ENCODE measurements at regions not wholly inside any gene's neighbourhood (a gene's known extent, or its start where the extent isn't known, plus 50 kb on each side); places are given as distances from the start of the nearest gene placed in this dataset.

DNA sequence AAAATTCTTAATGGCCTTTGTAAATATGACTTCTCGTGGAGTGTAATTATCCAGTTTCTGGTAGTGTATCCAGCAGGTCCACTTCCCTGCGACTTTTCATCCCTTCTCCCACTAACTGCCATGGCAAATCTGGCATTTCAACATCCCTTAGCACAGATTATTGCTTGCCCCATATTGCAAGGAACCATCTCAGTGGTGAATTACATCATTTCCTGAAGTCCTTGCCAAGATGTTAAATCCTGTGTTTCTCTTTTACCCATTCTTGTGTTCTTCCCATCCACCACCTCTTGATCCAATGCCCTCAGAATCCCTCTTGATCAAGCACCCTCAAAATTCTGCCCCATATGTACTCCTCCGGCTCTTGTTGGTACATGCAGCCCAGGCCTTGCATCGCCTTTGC is 88.1 kb upstream of the ZNF81 start:
- TF ChIP-seq, protein P1, sequence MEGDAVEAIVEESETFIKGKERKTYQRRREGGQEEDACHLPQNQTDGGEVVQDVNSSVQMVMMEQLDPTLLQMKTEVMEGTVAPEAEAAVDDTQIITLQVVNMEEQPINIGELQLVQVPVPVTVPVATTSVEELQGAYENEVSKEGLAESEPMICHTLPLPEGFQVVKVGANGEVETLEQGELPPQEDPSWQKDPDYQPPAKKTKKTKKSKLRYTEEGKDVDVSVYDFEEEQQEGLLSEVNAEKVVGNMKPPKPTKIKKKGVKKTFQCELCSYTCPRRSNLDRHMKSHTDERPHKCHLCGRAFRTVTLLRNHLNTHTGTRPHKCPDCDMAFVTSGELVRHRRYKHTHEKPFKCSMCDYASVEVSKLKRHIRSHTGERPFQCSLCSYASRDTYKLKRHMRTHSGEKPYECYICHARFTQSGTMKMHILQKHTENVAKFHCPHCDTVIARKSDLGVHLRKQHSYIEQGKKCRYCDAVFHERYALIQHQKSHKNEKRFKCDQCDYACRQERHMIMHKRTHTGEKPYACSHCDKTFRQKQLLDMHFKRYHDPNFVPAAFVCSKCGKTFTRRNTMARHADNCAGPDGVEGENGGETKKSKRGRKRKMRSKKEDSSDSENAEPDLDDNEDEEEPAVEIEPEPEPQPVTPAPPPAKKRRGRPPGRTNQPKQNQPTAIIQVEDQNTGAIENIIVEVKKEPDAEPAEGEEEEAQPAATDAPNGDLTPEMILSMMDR (conservative IDR thresholded peaks at IDR 0.05 in 1 of 2, IDR thresholded peaks at IDR 0.05 in 1 of 2; ENCODE audit: low read depth in 1 of 2, low read length in 2 of 2): no peak
- TF ChIP-seq EZH2 (IDR thresholded peaks at IDR 0.05; ENCODE audit: low read length, missing control alignments): no peak
- H3K9me3 ChIP-seq (ENCODE audit: control insufficient read depth, insufficient read depth, low read depth, low read length): no peaks in the 10 kb centered on the region
- H3K4me2 ChIP-seq (ENCODE audit: extremely low read depth, insufficient read depth, low read length): no peak overlapping the region
- H4K20me1 ChIP-seq (ENCODE audit: control insufficient read depth, extremely low read depth, insufficient read depth, low read length): no peaks in the 10 kb centered on the region
- no peak overlapping the region for H3K9ac ChIP-seq (ENCODE audit: insufficient read depth, low read length)
- H2AFZ ChIP-seq (ENCODE audit: low read length): no peak overlapping the region
- DNase-seq (ENCODE audit: low read depth in 2 of 2): peak in 1 of 2 donors; percentile 18
- no peak overlapping the region for H3K27ac ChIP-seq (ENCODE audit: insufficient read depth, low read length)
- no peak overlapping the region for H3K4me3 ChIP-seq (replicated peaks in 1 of 4; ENCODE audit: control extremely low read depth in 1 of 4, insufficient read depth in 1 of 4, low read depth in 3 of 4, low read length in 4 of 4)
- H3K36me3 ChIP-seq (ENCODE audit: control insufficient read depth, insufficient read depth, low read length): no peaks in the 10 kb centered on the region
- peaks cover 2% of the 10 kb centered on the region for H3K27me3 ChIP-seq (ENCODE audit: control insufficient read depth, insufficient read depth, low read length)
- H3K79me2 ChIP-seq (ENCODE audit: control insufficient read depth, insufficient read depth, low read length): no peaks in the 10 kb centered on the region
- no peaks in the 10 kb centered on the region for H3K4me1 ChIP-seq (ENCODE audit: control insufficient read depth, extremely low read depth, insufficient read depth, low read length)

DNA sequence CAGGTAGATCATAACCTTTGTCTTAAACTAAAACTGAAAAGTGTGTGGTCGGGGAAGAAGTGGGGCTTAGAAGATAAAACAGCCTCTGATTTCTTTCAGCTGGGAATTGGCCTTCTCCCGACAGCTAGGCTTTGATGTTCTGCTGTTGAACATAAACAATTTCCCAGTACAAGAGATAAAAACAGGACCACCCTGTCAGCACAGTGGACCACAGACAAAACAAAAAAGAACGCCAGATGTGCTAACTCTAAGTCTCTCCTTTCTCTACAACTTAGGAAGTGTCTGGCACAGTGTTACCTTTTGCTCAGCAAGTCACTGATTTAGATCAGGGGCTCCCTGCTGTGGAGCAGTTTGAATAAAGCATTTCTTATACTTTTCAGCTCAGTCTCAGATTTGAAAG is 87.5 kb upstream of the UXT start:
- Histone ChIP-seq H2AFZ (ENCODE audit: low read length) (no peak overlapping the region), H4K20me1 (ENCODE audit: control insufficient read depth, extremely low read depth, insufficient read depth, low read length) (no peaks in the 10 kb centered on the region), H3K4me3 (replicated peaks in 1 of 4; ENCODE audit: control extremely low read depth in 1 of 4, insufficient read depth in 1 of 4, low read depth in 3 of 4, low read length in 4 of 4) (no peak overlapping the region), H3K4me2 (ENCODE audit: extremely low read depth, insufficient read depth, low read length) (no peak overlapping the region), H3K9me3 (ENCODE audit: control insufficient read depth, insufficient read depth, low read depth, low read length) (no peaks in the 10 kb centered on the region), H3K36me3 (ENCODE audit: control insufficient read depth, insufficient read depth, low read length) (no peaks in the 10 kb centered on the region), H3K27ac (ENCODE audit: insufficient read depth, low read length) (no peak overlapping the region), H3K27me3 (ENCODE audit: control insufficient read depth, insufficient read depth, low read length) (peaks cover 2% of the 10 kb centered on the region), H3K4me1 (ENCODE audit: control insufficient read depth, extremely low read depth, insufficient read depth, low read length) (no peaks in the 10 kb centered on the region), H3K9ac (ENCODE audit: insufficient read depth, low read length) (no peak overlapping the region), H3K79me2 (ENCODE audit: control insufficient read depth, insufficient read depth, low read length) (no peaks in the 10 kb centered on the region)
- TF ChIP-seq, protein P1 (conservative IDR thresholded peaks at IDR 0.05 in 1 of 2, IDR thresholded peaks at IDR 0.05 in 1 of 2; ENCODE audit: low read depth in 1 of 2, low read length in 2 of 2): no peak
- no peak for TF ChIP-seq EZH2 (IDR thresholded peaks at IDR 0.05; ENCODE audit: low read length, missing control alignments)
- DNase-seq (ENCODE audit: low read depth in 2 of 2): peak in 1 of 2 donors; percentile 9

- no peak for TF ChIP-seq EZH2 (IDR thresholded peaks at IDR 0.05; ENCODE audit: low read length, missing control alignments)
- TF ChIP-seq, protein P1 (conservative IDR thresholded peaks at IDR 0.05 in 1 of 2, IDR thresholded peaks at IDR 0.05 in 1 of 2; ENCODE audit: low read depth in 1 of 2, low read length in 2 of 2): no peak
- Histone ChIP-seq H3K27me3 (ENCODE audit: control insufficient read depth, insufficient read depth, low read length) (peaks cover 2% of the 10 kb centered on the region), H3K9me3 (ENCODE audit: control insufficient read depth, insufficient read depth, low read depth, low read length) (no peaks in the 10 kb centered on the region), H3K9ac (ENCODE audit: insufficient read depth, low read length) (no peak overlapping the region), H3K79me2 (ENCODE audit: control insufficient read depth, insufficient read depth, low read length) (no peaks in the 10 kb centered on the region), H3K4me3 (replicated peaks in 1 of 4; ENCODE audit: control extremely low read depth in 1 of 4, insufficient read depth in 1 of 4, low read depth in 3 of 4, low read length in 4 of 4) (no peak overlapping the region), H3K4me1 (ENCODE audit: control insufficient read depth, extremely low read depth, insufficient read depth, low read length) (no peaks in the 10 kb centered on the region), H2AFZ (ENCODE audit: low read length) (no peak overlapping the region), H3K36me3 (ENCODE audit: control insufficient read depth, insufficient read depth, low read length) (no peaks in the 10 kb centered on the region), H3K4me2 (ENCODE audit: extremely low read depth, insufficient read depth, low read length) (no peak overlapping the region), H4K20me1 (ENCODE audit: control insufficient read depth, extremely low read depth, insufficient read depth, low read length) (no peaks in the 10 kb centered on the region), H3K27ac (ENCODE audit: insufficient read depth, low read length) (no peak overlapping the region)
- DNase-seq (ENCODE audit: low read depth in 2 of 2): no peak
Measured at GRCh38 chrX:47745416-47745815, 86.4 kb upstream of the UXT start.
